WTC11 (cell line): ENCODE measurements at regions not wholly inside any gene's neighbourhood (a gene's known extent, or its start where the extent isn't known, plus 50 kb on each side); places are given as distances from the start of the nearest gene placed in this dataset.

ENCODE experiments used
- ATAC-seq: fragments of 200-7000 bp; cut with Tn5 transposase; 2 replicates; pipeline ENCODE4 v1.10.0; 2021; ENCODE audit warnings: mild to moderate bottlenecking, moderate library complexity
- CTCF ChIA-PET: fragments of 300-600 bp; sonication (Branson Sonifier 250); formaldehyde crosslinking; loops from one replicate; lab custom pipeline; 2021; ENCODE audit warnings: antibody characterized with exemption; lab: Charles Lee
- POLR2A ChIA-PET: fragments of 350-600 bp; sonication (Branson Sonifier 250); formaldehyde crosslinking; loops from one replicate; lab custom pipeline; 2021; ENCODE audit warnings: antibody characterized with exemption; lab: Charles Lee
- DNase-seq: peaks from one replicate; pipeline ENCODE4 v3.0.0; 2021; ENCODE audit warnings: low spot score
- H3K27ac Mint-ChIP-seq: 2 replicates; pipeline ENCODE4 v1.8.0; 2021; ENCODE audit warnings: mixed read lengths
- H3K27me3 Mint-ChIP-seq: 2 replicates; pipeline ENCODE4 v1.8.0; 2021; ENCODE audit warnings: low read depth, mild to moderate bottlenecking, moderate library complexity, mixed read lengths
- H3K36me3 Mint-ChIP-seq: 2 replicates; pipeline ENCODE4 v1.8.0; 2021; ENCODE audit warnings: mixed read lengths
- H3K4me1 Mint-ChIP-seq: 2 replicates; pipeline ENCODE4 v1.8.0; 2022; ENCODE audit warnings: mixed read lengths
- H3K4me3 Mint-ChIP-seq: 2 replicates; pipeline ENCODE4 v1.8.0; 2021; ENCODE audit warnings: mild to moderate bottlenecking, moderate library complexity, mixed read lengths
- H3K9me3 Mint-ChIP-seq: 2 replicates; pipeline ENCODE4 v1.8.0; 2021; ENCODE audit warnings: mixed read lengths
- ATF1 ChIP-seq: sonication (generic); formaldehyde crosslinking; IDR thresholded peaks from 2 replicates; pipeline ENCODE4 v1.8.1; 2023; ENCODE audit warnings: mild to moderate bottlenecking, moderate library complexity, missing genetic modification reagents
- CREM ChIP-seq: sonication (generic); formaldehyde crosslinking; IDR thresholded peaks from 2 replicates; pipeline ENCODE4 v1.8.1; 2022; ENCODE audit warnings: mild to moderate bottlenecking, missing genetic modification reagents, moderate library complexity
- GABPB1 ChIP-seq: sonication (generic); formaldehyde crosslinking; IDR thresholded peaks from 2 replicates; pipeline ENCODE4 v1.8.1; 2023; ENCODE audit warnings: mild to moderate bottlenecking, missing genetic modification reagents
- GRHL2 ChIP-seq: fragments of 250-450 bp; sonication (Bioruptor Pico); IDR thresholded peaks from 2 replicates; pipeline ENCODE4 v1.8.0; 2022; ENCODE audit warnings: mild to moderate bottlenecking, moderate library complexity; ENCODE audit not compliant: insufficient replicate concordance, severe bottlenecking
- GTF2I ChIP-seq: fragments of 250-450 bp; sonication (Bioruptor Pico); conservative IDR thresholded peaks from 2 replicates; pipeline ENCODE4 v1.4.0; 2021; ENCODE audit warnings: mild to moderate bottlenecking
- NFYB ChIP-seq: sonication (generic); formaldehyde crosslinking; conservative IDR thresholded peaks from 2 replicates; pipeline ENCODE4 v1.8.0; 2022; ENCODE audit warnings: low read depth, missing genetic modification reagents
- PRRX2 ChIP-seq: fragments of 250-450 bp; sonication (Bioruptor Pico); IDR thresholded peaks from 2 replicates; pipeline ENCODE4 v1.8.0; 2021; ENCODE audit warnings: mild to moderate bottlenecking
- ZNF396 ChIP-seq: fragments of 250-450 bp; sonication (Bioruptor Pico); IDR thresholded peaks from 2 replicates; pipeline ENCODE4 v1.8.0; 2021; ENCODE audit warnings: mild to moderate bottlenecking, moderate library complexity, borderline replicate concordance
- TF ChIP-seq, protein P1 (sequence below): fragments of 250-450 bp; sonication (Bioruptor Pico); IDR thresholded peaks from 2 replicates; pipeline ENCODE4 v1.8.0; 2021; ENCODE audit warnings: mild to moderate bottlenecking
- TF ChIP-seq, protein P2 (sequence below): sonication (generic); formaldehyde crosslinking; IDR thresholded peaks from 2 replicates; pipeline ENCODE4 v1.8.0; 2022; ENCODE audit warnings: missing genetic modification reagents
- TF ChIP-seq, protein P3 (sequence below): sonication (generic); formaldehyde crosslinking; IDR thresholded peaks from 2 replicates; pipeline ENCODE4 v1.8.0; 2023; ENCODE audit warnings: missing genetic modification reagents, mild to moderate bottlenecking, borderline replicate concordance
- TF ChIP-seq, protein P4 (sequence below): fragments of 200-600 bp; IDR thresholded peaks from 2 replicates; pipeline ENCODE4 v1.8.0; 2022; ENCODE audit warnings: antibody characterized with exemption
- TF ChIP-seq, protein P5 (sequence below): sonication (generic); formaldehyde crosslinking; IDR thresholded peaks from 2 replicates; pipeline ENCODE4 v1.8.0; 2023; ENCODE audit warnings: missing genetic modification reagents
- TF ChIP-seq, protein P6 (sequence below): sonication (generic); formaldehyde crosslinking; IDR thresholded peaks from 2 replicates; pipeline ENCODE4 v1.8.1; 2023; ENCODE audit warnings: mild to moderate bottlenecking, missing genetic modification reagents, moderate library complexity
- TF ChIP-seq, protein P7 (sequence below): sonication (generic); formaldehyde crosslinking; IDR thresholded peaks from 2 replicates; pipeline ENCODE4 v1.8.1; 2022; ENCODE audit warnings: low read depth, mild to moderate bottlenecking, moderate library complexity, missing genetic modification reagents, borderline replicate concordance

DNA sequence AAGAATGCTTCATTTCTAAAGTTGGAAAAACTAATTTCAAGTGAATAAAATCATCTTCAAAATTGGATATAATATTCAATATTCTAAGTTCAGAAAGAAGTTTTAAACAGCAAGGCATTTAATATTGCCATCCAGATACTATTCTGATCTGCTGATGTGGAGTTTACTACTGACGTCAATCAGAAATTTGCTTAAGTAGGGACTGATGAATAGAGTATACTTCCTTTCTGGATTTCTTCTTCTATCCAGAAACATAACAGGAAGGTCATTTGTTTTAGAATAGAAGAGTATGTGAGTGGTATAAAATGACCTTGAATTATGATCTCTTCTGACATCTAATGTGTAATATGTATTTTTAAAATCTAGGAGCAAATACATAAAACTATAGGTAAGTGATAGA, 308.1 kb upstream of the ADGRL2 start:
- peaks cover 33% of the 10 kb centered on the region for H3K4me1 Mint-ChIP-seq
- H3K27ac Mint-ChIP-seq: no peak overlapping the region
- ChIA-PET POLR2A (no interaction called here), CTCF (interaction anchor here (0.5 kb wide), 1 partner anchor 254 kb away, joined by 4 read pairs; no protein-coding TSS in a partner anchor)
- TF ChIP-seq, protein P1, sequence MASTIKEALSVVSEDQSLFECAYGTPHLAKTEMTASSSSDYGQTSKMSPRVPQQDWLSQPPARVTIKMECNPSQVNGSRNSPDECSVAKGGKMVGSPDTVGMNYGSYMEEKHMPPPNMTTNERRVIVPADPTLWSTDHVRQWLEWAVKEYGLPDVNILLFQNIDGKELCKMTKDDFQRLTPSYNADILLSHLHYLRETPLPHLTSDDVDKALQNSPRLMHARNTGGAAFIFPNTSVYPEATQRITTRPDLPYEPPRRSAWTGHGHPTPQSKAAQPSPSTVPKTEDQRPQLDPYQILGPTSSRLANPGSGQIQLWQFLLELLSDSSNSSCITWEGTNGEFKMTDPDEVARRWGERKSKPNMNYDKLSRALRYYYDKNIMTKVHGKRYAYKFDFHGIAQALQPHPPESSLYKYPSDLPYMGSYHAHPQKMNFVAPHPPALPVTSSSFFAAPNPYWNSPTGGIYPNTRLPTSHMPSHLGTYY: no peak
- TF ChIP-seq, protein P2, sequence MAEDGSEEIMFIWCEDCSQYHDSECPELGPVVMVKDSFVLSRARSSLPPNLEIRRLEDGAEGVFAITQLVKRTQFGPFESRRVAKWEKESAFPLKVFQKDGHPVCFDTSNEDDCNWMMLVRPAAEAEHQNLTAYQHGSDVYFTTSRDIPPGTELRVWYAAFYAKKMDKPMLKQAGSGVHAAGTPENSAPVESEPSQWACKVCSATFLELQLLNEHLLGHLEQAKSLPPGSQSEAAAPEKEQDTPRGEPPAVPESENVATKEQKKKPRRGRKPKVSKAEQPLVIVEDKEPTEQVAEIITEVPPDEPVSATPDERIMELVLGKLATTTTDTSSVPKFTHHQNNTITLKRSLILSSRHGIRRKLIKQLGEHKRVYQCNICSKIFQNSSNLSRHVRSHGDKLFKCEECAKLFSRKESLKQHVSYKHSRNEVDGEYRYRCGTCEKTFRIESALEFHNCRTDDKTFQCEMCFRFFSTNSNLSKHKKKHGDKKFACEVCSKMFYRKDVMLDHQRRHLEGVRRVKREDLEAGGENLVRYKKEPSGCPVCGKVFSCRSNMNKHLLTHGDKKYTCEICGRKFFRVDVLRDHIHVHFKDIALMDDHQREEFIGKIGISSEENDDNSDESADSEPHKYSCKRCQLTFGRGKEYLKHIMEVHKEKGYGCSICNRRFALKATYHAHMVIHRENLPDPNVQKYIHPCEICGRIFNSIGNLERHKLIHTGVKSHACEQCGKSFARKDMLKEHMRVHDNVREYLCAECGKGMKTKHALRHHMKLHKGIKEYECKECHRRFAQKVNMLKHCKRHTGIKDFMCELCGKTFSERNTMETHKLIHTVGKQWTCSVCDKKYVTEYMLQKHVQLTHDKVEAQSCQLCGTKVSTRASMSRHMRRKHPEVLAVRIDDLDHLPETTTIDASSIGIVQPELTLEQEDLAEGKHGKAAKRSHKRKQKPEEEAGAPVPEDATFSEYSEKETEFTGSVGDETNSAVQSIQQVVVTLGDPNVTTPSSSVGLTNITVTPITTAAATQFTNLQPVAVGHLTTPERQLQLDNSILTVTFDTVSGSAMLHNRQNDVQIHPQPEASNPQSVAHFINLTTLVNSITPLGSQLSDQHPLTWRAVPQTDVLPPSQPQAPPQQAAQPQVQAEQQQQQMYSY (CRISPR knock-in tag): no peak
- TF ChIP-seq PRRX2 (CRISPR knock-in tag) (no peak), GTF2I (CRISPR knock-in tag) (no peak), ZNF396 (no peak), GABPB1 (CRISPR knock-in tag) (no peak), CREM (CRISPR knock-in tag) (no peak), NFYB (no peak), GRHL2 (CRISPR knock-in tag) (no peak), ATF1 (no peak)
- TF ChIP-seq, protein P3, sequence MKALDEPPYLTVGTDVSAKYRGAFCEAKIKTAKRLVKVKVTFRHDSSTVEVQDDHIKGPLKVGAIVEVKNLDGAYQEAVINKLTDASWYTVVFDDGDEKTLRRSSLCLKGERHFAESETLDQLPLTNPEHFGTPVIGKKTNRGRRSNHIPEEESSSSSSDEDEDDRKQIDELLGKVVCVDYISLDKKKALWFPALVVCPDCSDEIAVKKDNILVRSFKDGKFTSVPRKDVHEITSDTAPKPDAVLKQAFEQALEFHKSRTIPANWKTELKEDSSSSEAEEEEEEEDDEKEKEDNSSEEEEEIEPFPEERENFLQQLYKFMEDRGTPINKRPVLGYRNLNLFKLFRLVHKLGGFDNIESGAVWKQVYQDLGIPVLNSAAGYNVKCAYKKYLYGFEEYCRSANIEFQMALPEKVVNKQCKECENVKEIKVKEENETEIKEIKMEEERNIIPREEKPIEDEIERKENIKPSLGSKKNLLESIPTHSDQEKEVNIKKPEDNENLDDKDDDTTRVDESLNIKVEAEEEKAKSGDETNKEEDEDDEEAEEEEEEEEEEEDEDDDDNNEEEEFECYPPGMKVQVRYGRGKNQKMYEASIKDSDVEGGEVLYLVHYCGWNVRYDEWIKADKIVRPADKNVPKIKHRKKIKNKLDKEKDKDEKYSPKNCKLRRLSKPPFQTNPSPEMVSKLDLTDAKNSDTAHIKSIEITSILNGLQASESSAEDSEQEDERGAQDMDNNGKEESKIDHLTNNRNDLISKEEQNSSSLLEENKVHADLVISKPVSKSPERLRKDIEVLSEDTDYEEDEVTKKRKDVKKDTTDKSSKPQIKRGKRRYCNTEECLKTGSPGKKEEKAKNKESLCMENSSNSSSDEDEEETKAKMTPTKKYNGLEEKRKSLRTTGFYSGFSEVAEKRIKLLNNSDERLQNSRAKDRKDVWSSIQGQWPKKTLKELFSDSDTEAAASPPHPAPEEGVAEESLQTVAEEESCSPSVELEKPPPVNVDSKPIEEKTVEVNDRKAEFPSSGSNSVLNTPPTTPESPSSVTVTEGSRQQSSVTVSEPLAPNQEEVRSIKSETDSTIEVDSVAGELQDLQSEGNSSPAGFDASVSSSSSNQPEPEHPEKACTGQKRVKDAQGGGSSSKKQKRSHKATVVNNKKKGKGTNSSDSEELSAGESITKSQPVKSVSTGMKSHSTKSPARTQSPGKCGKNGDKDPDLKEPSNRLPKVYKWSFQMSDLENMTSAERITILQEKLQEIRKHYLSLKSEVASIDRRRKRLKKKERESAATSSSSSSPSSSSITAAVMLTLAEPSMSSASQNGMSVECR (CRISPR knock-in tag): no peak
- TF ChIP-seq, protein P4, sequence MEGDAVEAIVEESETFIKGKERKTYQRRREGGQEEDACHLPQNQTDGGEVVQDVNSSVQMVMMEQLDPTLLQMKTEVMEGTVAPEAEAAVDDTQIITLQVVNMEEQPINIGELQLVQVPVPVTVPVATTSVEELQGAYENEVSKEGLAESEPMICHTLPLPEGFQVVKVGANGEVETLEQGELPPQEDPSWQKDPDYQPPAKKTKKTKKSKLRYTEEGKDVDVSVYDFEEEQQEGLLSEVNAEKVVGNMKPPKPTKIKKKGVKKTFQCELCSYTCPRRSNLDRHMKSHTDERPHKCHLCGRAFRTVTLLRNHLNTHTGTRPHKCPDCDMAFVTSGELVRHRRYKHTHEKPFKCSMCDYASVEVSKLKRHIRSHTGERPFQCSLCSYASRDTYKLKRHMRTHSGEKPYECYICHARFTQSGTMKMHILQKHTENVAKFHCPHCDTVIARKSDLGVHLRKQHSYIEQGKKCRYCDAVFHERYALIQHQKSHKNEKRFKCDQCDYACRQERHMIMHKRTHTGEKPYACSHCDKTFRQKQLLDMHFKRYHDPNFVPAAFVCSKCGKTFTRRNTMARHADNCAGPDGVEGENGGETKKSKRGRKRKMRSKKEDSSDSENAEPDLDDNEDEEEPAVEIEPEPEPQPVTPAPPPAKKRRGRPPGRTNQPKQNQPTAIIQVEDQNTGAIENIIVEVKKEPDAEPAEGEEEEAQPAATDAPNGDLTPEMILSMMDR: no peak
- TF ChIP-seq, protein P5, sequence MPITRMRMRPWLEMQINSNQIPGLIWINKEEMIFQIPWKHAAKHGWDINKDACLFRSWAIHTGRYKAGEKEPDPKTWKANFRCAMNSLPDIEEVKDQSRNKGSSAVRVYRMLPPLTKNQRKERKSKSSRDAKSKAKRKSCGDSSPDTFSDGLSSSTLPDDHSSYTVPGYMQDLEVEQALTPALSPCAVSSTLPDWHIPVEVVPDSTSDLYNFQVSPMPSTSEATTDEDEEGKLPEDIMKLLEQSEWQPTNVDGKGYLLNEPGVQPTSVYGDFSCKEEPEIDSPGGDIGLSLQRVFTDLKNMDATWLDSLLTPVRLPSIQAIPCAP (CRISPR knock-in tag): no peak
- TF ChIP-seq, protein P6, sequence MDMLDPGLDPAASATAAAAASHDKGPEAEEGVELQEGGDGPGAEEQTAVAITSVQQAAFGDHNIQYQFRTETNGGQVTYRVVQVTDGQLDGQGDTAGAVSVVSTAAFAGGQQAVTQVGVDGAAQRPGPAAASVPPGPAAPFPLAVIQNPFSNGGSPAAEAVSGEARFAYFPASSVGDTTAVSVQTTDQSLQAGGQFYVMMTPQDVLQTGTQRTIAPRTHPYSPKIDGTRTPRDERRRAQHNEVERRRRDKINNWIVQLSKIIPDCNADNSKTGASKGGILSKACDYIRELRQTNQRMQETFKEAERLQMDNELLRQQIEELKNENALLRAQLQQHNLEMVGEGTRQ (CRISPR knock-in tag): no peak
- TF ChIP-seq, protein P7, sequence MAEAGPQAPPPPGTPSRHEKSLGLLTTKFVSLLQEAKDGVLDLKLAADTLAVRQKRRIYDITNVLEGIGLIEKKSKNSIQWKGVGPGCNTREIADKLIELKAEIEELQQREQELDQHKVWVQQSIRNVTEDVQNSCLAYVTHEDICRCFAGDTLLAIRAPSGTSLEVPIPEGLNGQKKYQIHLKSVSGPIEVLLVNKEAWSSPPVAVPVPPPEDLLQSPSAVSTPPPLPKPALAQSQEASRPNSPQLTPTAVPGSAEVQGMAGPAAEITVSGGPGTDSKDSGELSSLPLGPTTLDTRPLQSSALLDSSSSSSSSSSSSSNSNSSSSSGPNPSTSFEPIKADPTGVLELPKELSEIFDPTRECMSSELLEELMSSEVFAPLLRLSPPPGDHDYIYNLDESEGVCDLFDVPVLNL (CRISPR knock-in tag): no peak
- H3K36me3 Mint-ChIP-seq: peaks cover 18% of the 10 kb centered on the region
- H3K9me3 Mint-ChIP-seq: peaks cover 18% of the 10 kb centered on the region
- H3K4me3 Mint-ChIP-seq: no peak overlapping the region
- ATAC-seq: no peak
- no peak for DNase-seq
- no peaks in the 10 kb centered on the region for H3K27me3 Mint-ChIP-seq
